ENCODE measurements at regions not wholly inside any gene's neighbourhood (a gene's known extent, or its start where the extent isn't known, plus 50 kb on each side); places are given as distances from the start of the nearest gene placed in this dataset.

DNA sequence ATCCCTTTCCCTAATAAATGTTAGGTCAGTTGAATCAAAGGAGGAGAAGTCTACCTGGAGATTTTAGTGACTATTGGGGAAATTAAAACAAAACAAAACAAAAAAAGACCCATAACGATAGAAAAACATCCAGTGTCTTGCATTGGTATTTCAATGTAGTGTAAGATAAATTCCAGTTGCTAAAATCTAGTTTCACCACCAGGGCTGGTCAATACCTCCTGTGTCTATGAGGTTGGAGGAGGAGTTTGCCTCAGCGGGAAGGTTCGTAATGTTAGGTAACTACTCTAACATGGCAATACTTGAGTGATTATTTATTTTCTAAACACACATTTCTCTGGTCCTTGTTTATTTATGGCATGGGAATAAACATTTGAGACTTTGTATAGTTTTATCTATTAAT, 483.2 kb downstream of the FGF9 start:
- H3K36me3 Mint-ChIP-seq (ENCODE audit: low read depth) = peaks cover 31% of the 10 kb centered on the region
- H3K27me3 Mint-ChIP-seq (ENCODE audit: low read depth, poor library complexity) = no peaks in the 10 kb centered on the region
- TF ChIP-seq, protein P1, sequence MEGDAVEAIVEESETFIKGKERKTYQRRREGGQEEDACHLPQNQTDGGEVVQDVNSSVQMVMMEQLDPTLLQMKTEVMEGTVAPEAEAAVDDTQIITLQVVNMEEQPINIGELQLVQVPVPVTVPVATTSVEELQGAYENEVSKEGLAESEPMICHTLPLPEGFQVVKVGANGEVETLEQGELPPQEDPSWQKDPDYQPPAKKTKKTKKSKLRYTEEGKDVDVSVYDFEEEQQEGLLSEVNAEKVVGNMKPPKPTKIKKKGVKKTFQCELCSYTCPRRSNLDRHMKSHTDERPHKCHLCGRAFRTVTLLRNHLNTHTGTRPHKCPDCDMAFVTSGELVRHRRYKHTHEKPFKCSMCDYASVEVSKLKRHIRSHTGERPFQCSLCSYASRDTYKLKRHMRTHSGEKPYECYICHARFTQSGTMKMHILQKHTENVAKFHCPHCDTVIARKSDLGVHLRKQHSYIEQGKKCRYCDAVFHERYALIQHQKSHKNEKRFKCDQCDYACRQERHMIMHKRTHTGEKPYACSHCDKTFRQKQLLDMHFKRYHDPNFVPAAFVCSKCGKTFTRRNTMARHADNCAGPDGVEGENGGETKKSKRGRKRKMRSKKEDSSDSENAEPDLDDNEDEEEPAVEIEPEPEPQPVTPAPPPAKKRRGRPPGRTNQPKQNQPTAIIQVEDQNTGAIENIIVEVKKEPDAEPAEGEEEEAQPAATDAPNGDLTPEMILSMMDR (IDR thresholded peaks at IDR 0.05) = no peak

DNA sequence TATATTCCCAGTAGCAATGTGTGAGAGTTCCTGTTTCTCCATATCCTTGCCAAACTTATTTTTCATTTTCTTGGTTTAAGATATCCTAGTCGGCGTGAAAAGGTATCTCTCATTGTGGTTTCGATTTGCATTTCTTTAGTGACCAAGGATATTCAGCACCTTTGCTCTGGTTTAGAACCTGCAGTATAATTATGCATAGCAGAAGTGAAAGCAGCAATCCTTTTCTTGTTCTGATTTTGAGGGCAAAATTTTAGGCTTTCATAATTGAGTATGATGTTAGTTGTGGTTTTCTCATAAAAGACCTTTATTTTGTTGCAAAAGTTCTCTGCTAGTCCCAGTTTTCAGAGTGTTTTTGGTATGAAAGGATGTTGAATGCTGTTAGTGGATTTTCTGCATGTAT, 491.0 kb downstream of the FGF9 start:
- Mint-ChIP-seq H3K4me1 (no peaks in the 10 kb centered on the region), H3K4me3 (no peak overlapping the region), H3K9me3 (peaks cover 10% of the 10 kb centered on the region), H3K27ac (no peak overlapping the region), H3K36me3 (ENCODE audit: low read depth) (peaks cover 23% of the 10 kb centered on the region), H3K27me3 (ENCODE audit: low read depth, poor library complexity) (no peaks in the 10 kb centered on the region)
- TF ChIP-seq, protein P1 (IDR thresholded peaks at IDR 0.05) = no peak
- DNase-seq = no peak

More for the DNA sequence above, 483.2 kb downstream of the FGF9 start:
- H3K27ac Mint-ChIP-seq = no peak overlapping the region
- no peak overlapping the region for H3K4me3 Mint-ChIP-seq
- peaks cover 14% of the 10 kb centered on the region for H3K9me3 Mint-ChIP-seq
- no peak for DNase-seq
- no peaks in the 10 kb centered on the region for H3K4me1 Mint-ChIP-seq

DNA sequence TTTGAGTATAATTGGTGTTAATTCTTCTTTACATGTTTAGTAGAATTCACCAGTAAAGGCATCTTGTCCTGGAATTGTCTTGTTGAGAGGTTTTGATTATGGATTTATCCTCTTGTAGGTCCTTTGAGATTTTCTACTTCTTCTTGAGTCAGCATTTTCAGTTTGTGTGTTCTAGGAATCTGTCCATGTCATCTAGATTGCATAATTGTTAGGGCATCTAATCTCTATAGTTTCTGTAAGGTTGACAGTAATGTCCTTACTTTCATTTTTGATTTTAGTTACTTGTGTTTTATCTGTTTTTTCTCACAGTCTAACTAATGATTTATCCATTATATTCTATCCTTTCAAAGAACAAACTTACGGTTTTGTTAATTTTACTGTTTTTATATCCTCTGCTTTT, 492.0 kb downstream of the FGF9 start:
- Mint-ChIP-seq H3K9me3 (peaks cover 10% of the 10 kb centered on the region), H3K4me3 (no peak overlapping the region), H3K27ac (no peak overlapping the region), H3K36me3 (ENCODE audit: low read depth) (peaks cover 13% of the 10 kb centered on the region), H3K27me3 (ENCODE audit: low read depth, poor library complexity) (no peaks in the 10 kb centered on the region), H3K4me1 (no peaks in the 10 kb centered on the region)
- TF ChIP-seq, protein P1 (IDR thresholded peaks at IDR 0.05) = no peak
- no peak for DNase-seq

DNA sequence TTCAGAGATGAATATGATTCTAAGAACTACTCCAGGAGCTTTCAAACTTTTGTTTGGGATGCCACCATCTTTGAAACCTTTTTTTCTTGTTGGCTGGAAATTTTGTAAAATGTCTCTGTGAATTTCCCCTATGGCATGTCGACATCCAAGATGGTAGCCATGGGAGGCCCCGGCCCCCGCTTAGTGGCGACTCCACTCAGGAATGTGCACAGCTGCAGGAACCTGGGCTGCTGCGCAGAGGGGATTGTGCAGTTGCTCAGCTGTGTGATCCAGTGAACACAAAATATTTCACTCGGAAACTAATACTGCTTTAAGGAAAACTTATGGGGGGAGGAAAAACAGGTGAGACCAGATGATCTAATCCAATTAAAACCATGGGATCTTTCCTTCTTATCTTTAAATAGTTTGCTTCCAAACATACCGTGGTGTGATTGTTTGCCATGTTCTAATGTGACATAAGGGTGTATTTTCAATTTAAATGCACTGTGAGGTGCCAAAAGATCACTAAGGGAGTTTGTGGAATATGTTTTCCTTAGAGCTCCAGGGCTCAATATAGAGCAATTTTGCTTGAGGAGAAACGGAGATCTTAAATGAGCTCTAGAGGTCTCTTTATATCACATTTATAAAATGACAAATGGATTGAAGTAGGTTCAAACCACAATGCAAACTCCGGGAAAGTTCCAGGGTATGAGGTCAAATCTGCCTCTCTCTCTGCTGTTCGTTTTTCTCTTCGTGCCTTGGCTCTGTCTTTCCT, 497.7 kb downstream of the FGF9 start:
- Mint-ChIP-seq H3K9me3 (peaks cover 20% of the 10 kb centered on the region), H3K27me3 (ENCODE audit: low read depth, poor library complexity) (no peaks in the 10 kb centered on the region), H3K4me3 (no peak overlapping the region), H3K27ac (peak overlapping the region; percentile 48), H3K4me1 (peaks cover 13% of the 10 kb centered on the region), H3K36me3 (ENCODE audit: low read depth) (peaks cover 39% of the 10 kb centered on the region)
- TF ChIP-seq, protein P1 (IDR thresholded peaks at IDR 0.05) = no peak
- no peak for DNase-seq

DNA sequence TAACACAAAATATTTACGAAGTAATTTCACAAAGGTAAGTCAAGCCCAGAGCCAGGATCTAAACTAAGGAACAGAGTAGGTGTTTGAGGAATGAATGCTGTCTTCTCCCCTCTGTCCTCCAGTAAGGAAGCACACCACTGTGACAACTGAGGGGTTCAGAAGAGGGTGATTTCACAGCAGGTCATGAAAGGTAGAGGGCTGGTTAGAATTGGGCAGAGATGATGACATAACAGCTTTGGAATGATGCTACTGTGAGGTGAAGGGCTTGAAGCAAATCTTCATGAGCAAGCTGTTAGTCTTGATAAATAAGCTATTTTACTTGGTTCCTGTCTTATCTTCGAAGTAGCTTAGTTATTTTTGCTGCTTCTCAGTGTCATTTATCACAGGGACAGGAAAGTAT, 498.6 kb downstream of the FGF9 start:
- DNase-seq = no peak
- Mint-ChIP-seq H3K27ac (no peak overlapping the region), H3K9me3 (peaks cover 20% of the 10 kb centered on the region), H3K36me3 (ENCODE audit: low read depth) (peaks cover 39% of the 10 kb centered on the region), H3K4me1 (peaks cover 13% of the 10 kb centered on the region), H3K4me3 (no peak overlapping the region), H3K27me3 (ENCODE audit: low read depth, poor library complexity) (no peaks in the 10 kb centered on the region)
- TF ChIP-seq, protein P1 (IDR thresholded peaks at IDR 0.05) = no peak

DNA sequence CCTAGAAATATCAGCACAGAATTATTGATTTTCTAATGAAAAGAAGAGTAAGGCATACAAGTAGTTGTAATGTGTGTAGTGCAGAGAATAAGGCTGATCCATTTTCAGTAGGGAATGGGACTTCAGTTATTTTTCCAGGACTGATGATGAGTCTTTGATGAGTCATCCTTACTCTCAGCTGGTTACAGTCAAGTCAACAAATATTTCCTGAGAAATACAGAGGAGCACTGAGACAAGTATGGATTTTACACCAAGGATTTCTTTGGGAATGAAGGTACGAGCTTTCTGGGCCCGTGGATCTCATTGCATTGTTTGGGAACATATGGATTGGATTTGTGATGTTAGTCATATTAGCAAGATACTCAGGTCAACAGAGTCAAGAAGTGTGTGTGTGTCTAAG, 502.7 kb downstream of the FGF9 start:
- TF ChIP-seq, protein P1 (IDR thresholded peaks at IDR 0.05) = no peak
- no peak for DNase-seq
- H3K4me3 Mint-ChIP-seq = no peak overlapping the region
- H3K27ac Mint-ChIP-seq = no peak overlapping the region
- peaks cover 18% of the 10 kb centered on the region for H3K4me1 Mint-ChIP-seq
- peaks cover 62% of the 10 kb centered on the region for H3K36me3 Mint-ChIP-seq (ENCODE audit: low read depth)
- H3K9me3 Mint-ChIP-seq = peaks cover 27% of the 10 kb centered on the region
- H3K27me3 Mint-ChIP-seq (ENCODE audit: low read depth, poor library complexity) = peaks cover 9% of the 10 kb centered on the region
